VCaP (cell line): ENCODE measurements at regions not wholly inside any gene's neighbourhood (a gene's known extent, or its start where the extent isn't known, plus 50 kb on each side); places are given as distances from the start of the nearest gene placed in this dataset.
A peak's percentile ranks its signal among the peaks of the same experiment; 100 is the strongest.

Source experiments
- H3K27ac ChIP-seq: fragments of 450-650 bp; 2 replicates; pipeline ENCODE4 v1.5.1; 2017
- TF ChIP-seq, protein P1 (sequence below): fragments of 450-650 bp; conservative IDR thresholded peaks from 2 replicates; pipeline ENCODE4 v1.5.1; 2017; ENCODE audit warnings: mild to moderate bottlenecking, moderate library complexity

DNA sequence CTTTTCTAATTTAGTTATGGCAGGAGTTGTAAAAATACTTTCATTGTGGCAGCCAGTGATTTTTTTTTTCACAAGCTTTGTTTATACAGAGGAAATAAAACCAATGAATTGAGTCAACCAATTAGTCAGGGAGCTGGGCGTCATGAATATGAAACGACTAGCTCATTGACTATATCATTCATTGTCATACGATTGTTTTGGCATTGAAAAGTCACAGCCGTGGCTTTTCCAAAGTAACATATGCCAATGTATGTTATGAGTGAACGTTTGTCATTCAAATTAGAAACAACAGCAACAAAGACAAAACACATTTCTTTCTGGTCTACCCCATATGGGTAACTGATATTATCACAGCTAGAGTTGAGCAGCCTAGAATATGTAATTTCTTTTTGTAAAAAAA, 810.6 kb downstream of the EPHA7 start:
- TF ChIP-seq, protein P1, sequence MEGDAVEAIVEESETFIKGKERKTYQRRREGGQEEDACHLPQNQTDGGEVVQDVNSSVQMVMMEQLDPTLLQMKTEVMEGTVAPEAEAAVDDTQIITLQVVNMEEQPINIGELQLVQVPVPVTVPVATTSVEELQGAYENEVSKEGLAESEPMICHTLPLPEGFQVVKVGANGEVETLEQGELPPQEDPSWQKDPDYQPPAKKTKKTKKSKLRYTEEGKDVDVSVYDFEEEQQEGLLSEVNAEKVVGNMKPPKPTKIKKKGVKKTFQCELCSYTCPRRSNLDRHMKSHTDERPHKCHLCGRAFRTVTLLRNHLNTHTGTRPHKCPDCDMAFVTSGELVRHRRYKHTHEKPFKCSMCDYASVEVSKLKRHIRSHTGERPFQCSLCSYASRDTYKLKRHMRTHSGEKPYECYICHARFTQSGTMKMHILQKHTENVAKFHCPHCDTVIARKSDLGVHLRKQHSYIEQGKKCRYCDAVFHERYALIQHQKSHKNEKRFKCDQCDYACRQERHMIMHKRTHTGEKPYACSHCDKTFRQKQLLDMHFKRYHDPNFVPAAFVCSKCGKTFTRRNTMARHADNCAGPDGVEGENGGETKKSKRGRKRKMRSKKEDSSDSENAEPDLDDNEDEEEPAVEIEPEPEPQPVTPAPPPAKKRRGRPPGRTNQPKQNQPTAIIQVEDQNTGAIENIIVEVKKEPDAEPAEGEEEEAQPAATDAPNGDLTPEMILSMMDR = no peak

DNA sequence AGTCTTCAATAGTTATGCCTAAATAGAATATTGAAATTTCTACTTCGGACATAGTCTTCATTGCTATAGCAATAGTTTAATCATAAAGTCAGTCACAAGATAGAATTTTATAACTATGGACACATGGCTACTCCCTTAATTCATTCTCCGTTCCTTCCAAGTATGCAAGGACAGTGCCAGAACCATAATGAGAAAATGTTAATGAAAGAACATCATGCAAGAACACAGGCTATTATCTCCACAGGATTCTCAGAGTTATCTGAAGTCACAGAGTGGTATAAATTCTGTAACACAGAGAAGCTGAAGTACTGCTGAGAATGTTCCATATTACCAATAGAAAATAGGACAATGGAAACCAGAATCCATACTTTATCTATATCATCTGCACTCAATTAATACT, 826.2 kb downstream of the EPHA7 start:
- TF ChIP-seq, protein P1 = no peak

More for the DNA sequence above, 810.6 kb downstream of the EPHA7 start:
- no peak overlapping the region for H3K27ac ChIP-seq

DNA sequence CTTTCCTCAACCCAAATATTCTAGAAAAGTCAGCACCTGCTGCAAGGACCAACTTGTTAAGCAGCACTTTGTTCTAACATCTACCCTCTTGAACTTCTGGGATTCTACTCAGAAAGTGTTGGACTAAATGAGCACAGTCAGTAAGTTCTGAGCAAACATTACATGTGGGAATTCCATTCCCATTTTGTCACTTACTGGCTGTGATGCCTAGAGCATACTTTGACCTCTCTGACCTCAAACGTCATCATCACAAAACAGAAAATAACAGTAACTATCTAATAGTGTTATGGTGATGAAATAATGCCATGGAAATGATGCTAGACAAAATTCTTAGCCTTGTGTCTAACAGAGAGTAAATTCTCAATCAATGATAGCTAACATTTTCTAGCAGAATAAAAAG, 829.4 kb downstream of the EPHA7 start:
- TF ChIP-seq, protein P1 = no peak
- H3K27ac ChIP-seq = no peak overlapping the region

More for the DNA sequence above, 826.2 kb downstream of the EPHA7 start:
- H3K27ac ChIP-seq = no peak overlapping the region

DNA sequence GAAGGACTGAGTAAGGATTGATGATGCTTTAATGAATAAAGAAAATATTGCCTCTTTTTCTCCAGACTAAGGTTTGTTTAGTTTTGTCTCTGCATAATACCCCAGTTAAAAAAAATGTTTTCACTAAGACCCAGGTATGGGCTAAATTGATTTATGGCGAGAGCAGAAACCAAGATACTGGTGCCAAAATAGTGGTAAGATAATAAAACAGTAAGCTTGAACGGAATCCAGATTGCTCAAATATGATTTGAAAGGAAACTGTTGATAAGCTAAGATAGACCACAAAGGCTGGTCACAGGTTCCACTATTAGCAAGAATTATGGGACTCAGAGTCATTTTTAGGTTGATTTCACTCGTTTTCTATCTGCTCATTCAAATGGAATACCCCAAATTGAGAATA, 831.2 kb downstream of the EPHA7 start:
- H3K27ac ChIP-seq = 0 out of 2 replicates have a peak overlapping the region, but pooled peaks have one; percentile 5
- TF ChIP-seq, protein P1 = no peak

DNA sequence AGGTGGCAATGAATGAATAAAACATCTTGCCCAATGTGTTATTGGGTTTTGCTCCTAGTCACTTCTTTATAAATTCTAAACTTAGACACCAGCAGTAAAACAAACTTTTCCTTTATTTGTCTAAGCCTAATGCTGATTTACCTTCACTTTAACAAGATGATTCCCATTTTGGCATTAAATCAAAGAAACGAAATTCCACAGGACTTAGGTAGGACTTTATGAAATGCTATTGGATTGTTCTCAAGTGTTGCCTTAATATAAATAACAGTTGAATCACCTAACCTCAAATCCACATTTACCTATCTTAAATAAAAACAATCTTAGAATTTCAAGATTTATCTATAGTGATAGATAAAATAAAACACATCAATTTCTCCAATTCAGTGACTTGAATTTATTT, 831.8 kb downstream of the EPHA7 start:
- peak overlapping the region; percentile 5; the same call in 1 of the 2 replicates for H3K27ac ChIP-seq
- TF ChIP-seq, protein P1 = no peak

DNA sequence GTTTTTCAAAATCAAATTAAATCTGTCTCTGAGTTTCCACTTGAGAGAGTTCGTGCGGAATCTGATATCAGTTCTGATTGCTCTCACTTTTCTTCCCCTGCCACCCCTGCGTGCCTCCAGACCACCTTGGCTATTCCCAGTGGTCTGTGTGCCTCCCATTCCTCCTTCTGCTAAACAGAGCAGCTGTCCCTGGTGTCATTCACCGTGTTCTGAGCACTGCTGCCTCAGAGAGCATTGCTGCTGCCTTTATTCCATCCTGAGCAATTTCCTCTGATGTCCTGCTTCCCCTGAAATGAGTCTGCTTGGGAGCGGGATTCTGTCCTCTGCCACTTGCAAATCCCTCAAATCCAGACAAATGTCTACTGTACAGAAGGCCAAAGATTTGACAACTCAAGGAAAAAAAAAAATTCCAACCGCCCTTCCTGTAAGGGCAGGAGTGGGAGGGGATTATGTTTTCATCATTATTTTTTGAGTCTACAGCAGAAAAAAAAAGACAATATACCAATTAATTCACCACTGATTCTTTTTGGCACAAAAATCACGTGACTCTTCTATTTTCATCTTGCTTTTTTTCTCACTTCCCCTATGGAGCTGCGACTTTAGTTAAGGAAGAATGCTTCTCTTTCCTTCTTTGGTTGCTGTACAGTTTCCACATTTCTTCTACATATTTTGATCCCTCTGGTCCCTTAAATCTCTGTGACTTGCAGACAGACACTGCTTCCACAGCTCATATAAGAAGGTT, 833.0 kb downstream of the EPHA7 start:
- TF ChIP-seq, protein P1 = no peak
- peak overlapping the region; percentile 2; the same call in 1 of the 2 replicates for H3K27ac ChIP-seq

DNA sequence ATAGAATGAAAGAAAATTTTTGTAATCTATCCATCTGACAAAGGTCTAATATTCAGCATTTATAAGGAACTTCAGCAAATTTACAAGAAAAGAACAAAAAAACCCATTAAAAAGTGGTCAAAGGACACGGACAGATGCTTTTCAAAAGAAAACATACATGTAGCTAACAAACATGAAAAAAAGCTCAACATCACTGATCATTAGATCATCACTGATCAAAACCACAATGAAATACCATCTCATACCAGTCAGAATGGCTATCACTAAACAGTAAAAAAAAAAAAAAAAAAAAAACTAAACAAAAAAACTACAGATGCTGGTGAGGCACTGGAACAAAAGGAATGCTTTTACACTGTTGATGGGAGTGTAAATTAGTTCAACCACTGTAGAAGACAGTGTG, 837.1 kb downstream of the EPHA7 start:
- TF ChIP-seq, protein P1 = no peak
- no peak overlapping the region for H3K27ac ChIP-seq
